Aorta (tissue), 5 donors: ENCODE measurements at regions not wholly inside any gene's neighbourhood (a gene's known extent, or its start where the extent isn't known, plus 50 kb on each side); places are given as distances from the start of the nearest gene placed in this dataset.
"Not testable (repeated sequence)": the region's sequence is repeated elsewhere in the genome, so short reads cannot be mapped to it uniquely, and the experiment has no call there.

Experiments
- ATAC-seq: fragments of 200-7000 bp; cut with Tn5 transposase; one replicate; pipeline ENCODE4 v1.9.1; 2022; ENCODE audit warnings: moderate library complexity; ENCODE audit not compliant: low FRiP score
- DNase-seq, 2 donors: peaks; one replicate each; pipeline ENCODE4 v3.0.0-alpha.2; 2020
- H3K27ac ChIP-seq, 2 donors: one replicate each; pipeline ENCODE4 v1.5.1; 2013; ENCODE audit warnings: low read length in 2 of 2, mild to moderate bottlenecking in 2 of 2, moderate library complexity in 2 of 2, control low read depth in 1 of 2, inconsistent platforms in 1 of 2, low read depth in 1 of 2
- H3K27me3 ChIP-seq, 2 donors: one replicate each; pipeline ENCODE4 v1.6.1; 2013; ENCODE audit warnings: control low read depth in 1 of 2, low read length in 1 of 2, mild to moderate bottlenecking in 1 of 2, moderate library complexity in 1 of 2; ENCODE audit not compliant: insufficient read depth in 2 of 2, control insufficient read depth in 1 of 2
- H3K36me3 ChIP-seq, 2 donors: one replicate each; pipeline ENCODE4 v1.6.1; 2013; ENCODE audit warnings: control low read depth in 1 of 2, low read length in 1 of 2, mild to moderate bottlenecking in 1 of 2; ENCODE audit not compliant: insufficient read depth in 2 of 2, control insufficient read depth in 1 of 2
- H3K4me1 ChIP-seq, 2 donors: one replicate each; pipeline ENCODE4 v1.6.1; 2013; ENCODE audit warnings: low read length in 2 of 2, control low read depth in 1 of 2, mild to moderate bottlenecking in 1 of 2, moderate library complexity in 1 of 2; ENCODE audit not compliant: insufficient read depth in 2 of 2, control insufficient read depth in 1 of 2
- H3K4me3 ChIP-seq, 2 donors: one replicate each; pipeline ENCODE4 v1.5.1; 2013; ENCODE audit warnings: low read length in 2 of 2, control low read depth in 1 of 2, mild to moderate bottlenecking in 1 of 2
- H3K9me3 ChIP-seq: one replicate; pipeline ENCODE4 v1.6.1; 2013; ENCODE audit warnings: mild to moderate bottlenecking, low read length; ENCODE audit not compliant: control insufficient read depth
- WGBS, 2 donors: extraction: QIAGEN DNeasy Blood & Tissue Kit; methylation state at CpG; one replicate each; pipeline ENCODE4 v1.1.7; 2013; 5-methylcytosine and 5-hydroxymethylcytosine counted together
- intact Hi-C, 2 donors: fragments of 100-400 bp; cut with DNase I; formaldehyde crosslinking; loops; one replicate each; pipeline versions ENCODE4 v1.14.2 to v1.15.0; 2022
- microRNA-seq, 2 donors: library from miRNA; unstranded; fragments of <30 nt; microRNA quantifications; one replicate each; pipeline ENCODE4 v1.2.0, GENCODE V29; 2020
- donor health status: healthy with polysubstance abuse.
- donor health status: Bipolar disorder and iron deficiency.
- donor health status: DM: no; HTN: no; CAD: no.
- donor health status: DM: no; HTN: no; CAD: no.
- donor health status: DM: yes; HTN: yes; CAD: no.

- WGBS, 2 donors, result 90% methylated on average over 5 of the region's 5 CpGs
- H3K9me3 ChIP-seq, result no peaks in the 10 kb centered on the region
- H3K27me3 ChIP-seq, result no peaks in the 10 kb centered on the region
- intact Hi-C loops, result no loop called here
- ATAC-seq, result no peak
- H3K27ac ChIP-seq, result no peak overlapping the region
- H3K4me1 ChIP-seq, result no peaks in the 10 kb centered on the region
- DNase-seq, result no peak
- H3K4me3 ChIP-seq, result no peak overlapping the region
- no peaks in the 10 kb centered on the region for H3K36me3 ChIP-seq
Measured at GRCh38 chr6:27190126-27190525, 57.4 kb upstream of the PRSS16 start.

- DNase-seq, ATAC-seq, H3K4me3 ChIP-seq, intact Hi-C loops, H3K4me1 ChIP-seq, H3K9me3 ChIP-seq, H3K27me3 ChIP-seq, H3K27ac ChIP-seq, H3K36me3 ChIP-seq: not testable (repeated sequence)
- WGBS, 2 donors, result 68 to 76% methylated on average over 4 of the region's 4 CpGs
Measured at GRCh38 chr6:27194453-27194852, 53.0 kb upstream of the PRSS16 start.

GRCh38 chr6:27195547-27195946, 52.0 kb upstream of the PRSS16 start:
- WGBS, 2 donors, result 83 to 88% methylated on average over 3 of the region's 3 CpGs
- not testable (repeated sequence) for H3K4me3 ChIP-seq

More at GRCh38 chr6:27195547-27195946, 52.0 kb upstream of the PRSS16 start:
- H3K27me3 ChIP-seq, H3K4me1 ChIP-seq, H3K27ac ChIP-seq, H3K9me3 ChIP-seq, DNase-seq, H3K36me3 ChIP-seq, intact Hi-C loops, ATAC-seq: not testable (repeated sequence)

Small RNA genes lying in the stretch of these regions (microRNA-seq; reads per million reads assigned to microRNA genes)
- gene MIR3143, result 0 reads per million in 2 donors
